Cardiac muscle cell (in vitro differentiated cells and primary cell): ENCODE measurements at regions not wholly inside any gene's neighbourhood (a gene's known extent, or its start where the extent isn't known, plus 50 kb on each side); places are given as distances from the start of the nearest gene placed in this dataset.

Source experiments
- DNase-seq, 2 donors: peaks; one replicate each; pipeline versions ENCODE4 v3.0.0 to v3.0.0-alpha.2; 2010 to 2017; ENCODE audit warnings: low read depth in 1 of 2, low spot score in 1 of 2
- H3K27ac ChIP-seq: fragments of 200-600 bp; sonication (generic); 2 replicates; pipeline ENCODE4 v1.5.1; 2016
- H3K27me3 ChIP-seq: fragments of 200-600 bp; sonication (generic); 2 replicates; pipeline ENCODE4 v1.6.0; 2016; ENCODE audit warnings: control low read depth
- H3K36me3 ChIP-seq: fragments of 200-600 bp; sonication (generic); 2 replicates; pipeline ENCODE4 v1.5.1; 2016; ENCODE audit warnings: control low read depth
- H3K4me1 ChIP-seq: fragments of 200-600 bp; sonication (generic); 2 replicates; pipeline ENCODE4 v1.8.1; 2017; ENCODE audit warnings: low read depth, mild to moderate bottlenecking, mixed run types
- H3K4me3 ChIP-seq: fragments of 200-600 bp; sonication (generic); 2 replicates; pipeline ENCODE4 v1.5.1; 2016; ENCODE audit warnings: mild to moderate bottlenecking
- H3K9me3 ChIP-seq: fragments of 200-600 bp; sonication (generic); 2 replicates; pipeline ENCODE4 v1.5.1; 2017; ENCODE audit warnings: low read depth, mild to moderate bottlenecking, control low read depth
- TF ChIP-seq, protein P1 (sequence below): IDR thresholded peaks from 2 replicates; pipeline ENCODE4 v1.5.1; 2012; ENCODE audit warnings: low read depth, mild to moderate bottlenecking, low read length

DNA sequence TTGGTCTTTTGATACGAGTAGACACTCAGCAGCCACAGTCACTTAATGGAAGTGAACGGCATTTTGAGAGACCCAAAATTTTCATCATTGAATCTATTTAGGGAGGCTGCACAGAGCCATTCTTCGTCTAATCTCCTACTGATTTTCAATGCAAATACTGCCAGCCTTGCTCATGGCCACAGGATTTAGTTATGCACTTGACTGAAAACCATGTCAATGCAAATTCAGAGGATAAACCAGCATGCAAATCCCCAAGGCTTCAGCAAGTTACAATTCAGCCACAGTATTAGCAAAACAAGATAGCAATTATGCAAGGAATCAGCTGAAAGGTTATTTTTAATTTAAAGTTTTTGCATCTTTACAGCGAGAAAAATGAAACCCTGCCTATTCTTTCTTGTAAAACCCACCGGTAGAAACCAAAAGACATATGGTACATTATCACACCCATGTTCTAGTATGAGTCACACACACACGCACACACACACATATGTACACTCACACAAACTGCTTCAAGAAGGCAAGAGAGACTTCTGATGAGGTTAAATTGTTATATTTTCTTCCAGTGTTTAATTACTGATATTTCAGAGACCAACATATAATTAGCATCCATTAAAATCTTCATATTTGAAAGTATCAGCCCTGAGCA is 985.3 kb upstream of the FLRT2 start:
- Histone ChIP-seq H3K36me3 (no peaks in the 10 kb centered on the region), H3K4me3 (no peak overlapping the region), H3K9me3 (no peaks in the 10 kb centered on the region), H3K27ac (no peak overlapping the region), H3K27me3 (no peaks in the 10 kb centered on the region), H3K4me1 (peaks cover 8% of the 10 kb centered on the region)
- TF ChIP-seq, protein P1, sequence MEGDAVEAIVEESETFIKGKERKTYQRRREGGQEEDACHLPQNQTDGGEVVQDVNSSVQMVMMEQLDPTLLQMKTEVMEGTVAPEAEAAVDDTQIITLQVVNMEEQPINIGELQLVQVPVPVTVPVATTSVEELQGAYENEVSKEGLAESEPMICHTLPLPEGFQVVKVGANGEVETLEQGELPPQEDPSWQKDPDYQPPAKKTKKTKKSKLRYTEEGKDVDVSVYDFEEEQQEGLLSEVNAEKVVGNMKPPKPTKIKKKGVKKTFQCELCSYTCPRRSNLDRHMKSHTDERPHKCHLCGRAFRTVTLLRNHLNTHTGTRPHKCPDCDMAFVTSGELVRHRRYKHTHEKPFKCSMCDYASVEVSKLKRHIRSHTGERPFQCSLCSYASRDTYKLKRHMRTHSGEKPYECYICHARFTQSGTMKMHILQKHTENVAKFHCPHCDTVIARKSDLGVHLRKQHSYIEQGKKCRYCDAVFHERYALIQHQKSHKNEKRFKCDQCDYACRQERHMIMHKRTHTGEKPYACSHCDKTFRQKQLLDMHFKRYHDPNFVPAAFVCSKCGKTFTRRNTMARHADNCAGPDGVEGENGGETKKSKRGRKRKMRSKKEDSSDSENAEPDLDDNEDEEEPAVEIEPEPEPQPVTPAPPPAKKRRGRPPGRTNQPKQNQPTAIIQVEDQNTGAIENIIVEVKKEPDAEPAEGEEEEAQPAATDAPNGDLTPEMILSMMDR: no peak
- no peak for DNase-seq

DNA sequence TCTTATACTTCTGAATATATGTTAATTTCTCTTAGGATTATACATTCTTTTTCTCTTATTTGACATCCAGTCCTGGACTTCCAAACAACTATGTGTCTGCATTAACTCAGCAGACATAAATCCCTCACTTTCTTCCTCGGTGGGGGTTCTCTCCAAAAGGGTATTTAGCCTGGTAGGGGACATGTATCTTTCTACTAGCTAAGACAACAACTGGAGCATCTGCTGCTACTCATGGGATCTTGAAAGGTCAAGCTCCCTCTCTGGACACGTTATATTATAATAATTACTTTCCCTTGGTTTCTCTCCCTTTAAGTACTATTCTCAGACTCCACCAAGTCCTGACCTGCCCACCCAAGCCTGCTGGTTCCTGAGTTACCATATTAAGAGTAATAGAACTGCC is 983.7 kb upstream of the FLRT2 start:
- TF ChIP-seq, protein P1: no peak
- H3K36me3 ChIP-seq: no peaks in the 10 kb centered on the region
- no peaks in the 10 kb centered on the region for H3K27me3 ChIP-seq
- no peak overlapping the region for H3K4me3 ChIP-seq
- no peak overlapping the region for H3K27ac ChIP-seq
- DNase-seq: no peak
- no peaks in the 10 kb centered on the region for H3K9me3 ChIP-seq
- H3K4me1 ChIP-seq: peaks cover 8% of the 10 kb centered on the region

DNA sequence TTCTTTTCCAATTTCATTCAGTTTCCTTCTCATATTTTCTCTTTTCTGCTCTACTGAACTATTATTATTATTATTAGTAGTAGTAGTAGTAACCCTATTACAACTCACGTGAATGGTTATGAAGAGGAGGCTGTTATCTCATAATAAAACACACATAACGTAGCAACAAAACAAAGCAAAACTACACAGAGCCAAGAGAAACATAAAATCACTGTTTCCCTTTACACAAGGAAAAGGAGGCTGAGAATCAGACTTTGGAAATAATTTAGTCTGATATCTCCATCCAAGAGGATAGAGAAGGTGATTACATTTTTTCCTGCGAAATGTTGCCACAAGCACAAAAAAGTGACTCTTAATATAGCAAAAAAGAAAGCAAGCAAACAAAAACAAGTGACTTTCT is 975.8 kb upstream of the FLRT2 start:
- Histone ChIP-seq H3K36me3 (no peaks in the 10 kb centered on the region), H3K4me1 (no peaks in the 10 kb centered on the region), H3K27me3 (no peaks in the 10 kb centered on the region), H3K4me3 (no peak overlapping the region), H3K9me3 (no peaks in the 10 kb centered on the region), H3K27ac (no peak overlapping the region)
- TF ChIP-seq, protein P1: no peak
- DNase-seq: no peak

GRCh38 chr14:84555493-84555892 is 974.5 kb upstream of the FLRT2 start:
- H3K36me3 ChIP-seq: no peaks in the 10 kb centered on the region
- H3K4me1 ChIP-seq: no peaks in the 10 kb centered on the region
- H3K27ac ChIP-seq: no peak overlapping the region
- H3K9me3 ChIP-seq: no peaks in the 10 kb centered on the region
- H3K4me3 ChIP-seq: no peak overlapping the region
- DNase-seq: no peak
- TF ChIP-seq, protein P1: no peak
- no peaks in the 10 kb centered on the region for H3K27me3 ChIP-seq

- no peak for DNase-seq
- TF ChIP-seq, protein P1: no peak
- Histone ChIP-seq H3K36me3 (no peaks in the 10 kb centered on the region), H3K27me3 (no peaks in the 10 kb centered on the region), H3K4me1 (no peaks in the 10 kb centered on the region), H3K27ac (no peak overlapping the region), H3K9me3 (no peaks in the 10 kb centered on the region), H3K4me3 (no peak overlapping the region)
Observed at GRCh38 chr14:84566109-84566508, 963.8 kb upstream of the FLRT2 start.
